ENCODE measurements at regions not wholly inside any gene's neighbourhood (a gene's known extent, or its start where the extent isn't known, plus 50 kb on each side); places are given as distances from the start of the nearest gene placed in this dataset.

DNA sequence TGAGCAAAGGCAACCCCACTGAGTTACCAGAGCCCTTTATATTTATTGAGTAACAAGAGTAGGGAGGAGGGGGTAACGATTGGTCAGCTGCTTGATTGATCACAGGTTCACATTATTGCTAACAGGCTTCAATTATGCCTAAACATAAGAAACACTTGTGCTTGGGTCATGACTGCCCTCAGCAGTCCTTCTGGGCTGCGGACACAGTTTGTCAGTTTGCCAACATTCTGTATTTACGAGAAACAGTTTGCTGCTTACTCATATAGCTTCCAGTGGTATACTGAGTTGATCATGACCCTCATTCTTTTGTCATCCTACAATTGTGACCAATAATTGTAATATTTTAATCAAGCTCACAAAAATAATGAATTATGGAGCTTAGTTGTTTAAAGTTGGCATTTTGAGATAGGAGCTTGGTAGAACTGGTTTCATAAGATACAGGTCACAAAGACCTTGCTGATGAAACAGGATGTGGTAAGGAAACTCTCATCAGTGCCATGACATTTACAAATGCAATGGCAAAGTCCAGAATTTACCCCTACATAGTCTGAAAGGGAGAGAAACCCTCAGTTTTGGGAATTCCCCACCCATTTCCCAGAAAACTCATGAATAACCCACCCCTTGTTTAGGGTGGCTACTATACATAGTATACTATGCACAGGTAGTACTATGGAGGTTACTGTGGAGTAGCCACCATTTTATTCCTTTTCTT lies 1421.0 kb upstream of the FLRT2 start:
- Histone ChIP-seq H3K36me3 (no peaks in the 10 kb centered on the region), H3K4me1 (replicated peaks) (no peaks in the 10 kb centered on the region), H3K9me3 (no peaks in the 10 kb centered on the region), H3K27ac (no peak overlapping the region), H3K27me3 (replicated peaks; ENCODE audit: insufficient read depth) (no peaks in the 10 kb centered on the region), H3K4me3 (no peak overlapping the region)
- TF ChIP-seq POLR2AphosphoS5 (IDR thresholded peaks at IDR 0.05) (no peak), POLR2A (IDR thresholded peaks at IDR 0.05) (no peak)
- TF ChIP-seq, protein P1, sequence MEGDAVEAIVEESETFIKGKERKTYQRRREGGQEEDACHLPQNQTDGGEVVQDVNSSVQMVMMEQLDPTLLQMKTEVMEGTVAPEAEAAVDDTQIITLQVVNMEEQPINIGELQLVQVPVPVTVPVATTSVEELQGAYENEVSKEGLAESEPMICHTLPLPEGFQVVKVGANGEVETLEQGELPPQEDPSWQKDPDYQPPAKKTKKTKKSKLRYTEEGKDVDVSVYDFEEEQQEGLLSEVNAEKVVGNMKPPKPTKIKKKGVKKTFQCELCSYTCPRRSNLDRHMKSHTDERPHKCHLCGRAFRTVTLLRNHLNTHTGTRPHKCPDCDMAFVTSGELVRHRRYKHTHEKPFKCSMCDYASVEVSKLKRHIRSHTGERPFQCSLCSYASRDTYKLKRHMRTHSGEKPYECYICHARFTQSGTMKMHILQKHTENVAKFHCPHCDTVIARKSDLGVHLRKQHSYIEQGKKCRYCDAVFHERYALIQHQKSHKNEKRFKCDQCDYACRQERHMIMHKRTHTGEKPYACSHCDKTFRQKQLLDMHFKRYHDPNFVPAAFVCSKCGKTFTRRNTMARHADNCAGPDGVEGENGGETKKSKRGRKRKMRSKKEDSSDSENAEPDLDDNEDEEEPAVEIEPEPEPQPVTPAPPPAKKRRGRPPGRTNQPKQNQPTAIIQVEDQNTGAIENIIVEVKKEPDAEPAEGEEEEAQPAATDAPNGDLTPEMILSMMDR (IDR thresholded peaks at IDR 0.05), result no peak
- no peak for DNase-seq (ENCODE audit: low spot score)
- 71% methylated on average over 3 of the region's 3 CpGs for WGBS
- intact Hi-C loops (cut with DNase I), result no loop called here

DNA sequence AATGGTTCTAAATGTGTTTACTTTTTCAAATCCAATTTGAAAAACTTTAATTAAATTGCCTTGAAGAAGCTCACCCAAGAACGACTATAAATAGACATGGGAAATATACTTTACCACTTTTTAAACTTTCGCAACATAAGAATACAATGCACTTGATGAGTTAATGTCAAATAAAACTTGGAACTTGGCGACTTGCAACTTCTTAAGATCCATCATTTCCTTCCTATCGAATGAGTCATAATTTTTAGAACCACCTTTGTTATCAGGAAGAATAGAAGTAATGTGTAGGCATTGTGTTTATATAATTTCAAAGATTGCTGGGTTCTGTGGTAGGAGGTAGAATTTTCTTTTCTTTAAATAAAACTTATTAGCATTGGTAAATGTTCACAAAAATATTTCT lies 1417.4 kb upstream of the FLRT2 start:
- no peaks in the 10 kb centered on the region for H3K27me3 ChIP-seq (replicated peaks; ENCODE audit: insufficient read depth)
- no peak for TF ChIP-seq POLR2AphosphoS5 (IDR thresholded peaks at IDR 0.05)
- TF ChIP-seq, protein P1 (IDR thresholded peaks at IDR 0.05), result no peak
- TF ChIP-seq POLR2A (IDR thresholded peaks at IDR 0.05), result no peak
- no peaks in the 10 kb centered on the region for H3K9me3 ChIP-seq
- intact Hi-C loops (cut with DNase I), result no loop called here
- no peak overlapping the region for H3K4me3 ChIP-seq
- H3K36me3 ChIP-seq, result no peaks in the 10 kb centered on the region
- no peak overlapping the region for H3K27ac ChIP-seq
- no peak for DNase-seq (ENCODE audit: low spot score)
- no peaks in the 10 kb centered on the region for H3K4me1 ChIP-seq (replicated peaks)
- 60% methylated on average over 4 of the region's 4 CpGs for WGBS

DNA sequence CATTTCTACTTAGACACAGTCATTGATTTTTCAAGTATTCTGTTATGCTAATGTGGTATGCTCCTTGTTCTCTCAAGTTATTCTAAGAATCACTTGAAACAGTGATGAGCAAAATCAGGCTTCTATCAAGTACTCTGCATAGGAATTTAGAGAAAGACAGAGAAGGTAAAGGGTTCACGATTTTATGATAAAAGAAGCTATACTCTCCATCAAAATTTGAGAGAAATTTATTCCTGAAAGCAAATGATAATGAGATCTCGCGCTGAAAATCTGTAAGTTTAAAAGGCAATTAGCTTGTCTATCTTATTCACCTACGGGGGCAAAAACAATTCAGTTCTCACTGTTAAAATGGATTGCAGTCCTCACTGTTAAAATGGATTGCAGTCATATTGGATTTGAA lies 1404.3 kb upstream of the FLRT2 start:
- Histone ChIP-seq H3K4me3 (no peak overlapping the region), H3K36me3 (no peaks in the 10 kb centered on the region), H3K9me3 (no peaks in the 10 kb centered on the region), H3K4me1 (replicated peaks) (peaks cover 2% of the 10 kb centered on the region), H3K27ac (no peak overlapping the region), H3K27me3 (replicated peaks; ENCODE audit: insufficient read depth) (no peaks in the 10 kb centered on the region)
- DNase-seq (ENCODE audit: low spot score), result no peak
- 87% methylated on average over 4 of the region's 4 CpGs for WGBS
- TF ChIP-seq POLR2A (IDR thresholded peaks at IDR 0.05) (no peak), POLR2AphosphoS5 (IDR thresholded peaks at IDR 0.05) (no peak)
- TF ChIP-seq, protein P1 (IDR thresholded peaks at IDR 0.05), result no peak
- intact Hi-C loops (cut with DNase I), result no loop called here

DNA sequence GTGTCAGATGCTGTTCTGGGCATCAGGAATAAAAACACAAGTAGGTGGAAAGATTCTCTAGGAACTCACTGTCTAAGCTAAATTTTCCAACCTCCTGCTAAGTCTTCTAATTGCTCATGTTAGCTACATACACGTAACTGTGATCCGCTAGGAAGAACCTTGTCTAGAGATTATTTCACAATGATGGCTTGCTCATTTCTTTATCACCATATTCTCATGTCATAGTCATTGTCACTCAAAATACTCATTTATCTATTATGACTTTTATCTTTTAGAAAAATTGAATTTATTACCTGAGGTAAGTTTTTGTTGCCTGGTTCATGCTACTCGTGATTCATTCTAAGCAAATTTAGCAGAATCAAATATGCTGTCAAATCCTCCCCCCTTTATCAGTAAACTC lies 1402.4 kb upstream of the FLRT2 start:
- Histone ChIP-seq H3K9me3 (no peaks in the 10 kb centered on the region), H3K4me3 (no peak overlapping the region), H3K4me1 (replicated peaks) (peaks cover 2% of the 10 kb centered on the region), H3K36me3 (no peaks in the 10 kb centered on the region), H3K27me3 (replicated peaks; ENCODE audit: insufficient read depth) (no peaks in the 10 kb centered on the region), H3K27ac (no peak overlapping the region)
- TF ChIP-seq, protein P1 (IDR thresholded peaks at IDR 0.05), result no peak
- TF ChIP-seq POLR2AphosphoS5 (IDR thresholded peaks at IDR 0.05) (no peak), POLR2A (IDR thresholded peaks at IDR 0.05) (no peak)
- 81% methylated on average over 3 of the region's 3 CpGs for WGBS
- intact Hi-C loops (cut with DNase I), result no loop called here
- DNase-seq (ENCODE audit: low spot score), result no peak

DNA sequence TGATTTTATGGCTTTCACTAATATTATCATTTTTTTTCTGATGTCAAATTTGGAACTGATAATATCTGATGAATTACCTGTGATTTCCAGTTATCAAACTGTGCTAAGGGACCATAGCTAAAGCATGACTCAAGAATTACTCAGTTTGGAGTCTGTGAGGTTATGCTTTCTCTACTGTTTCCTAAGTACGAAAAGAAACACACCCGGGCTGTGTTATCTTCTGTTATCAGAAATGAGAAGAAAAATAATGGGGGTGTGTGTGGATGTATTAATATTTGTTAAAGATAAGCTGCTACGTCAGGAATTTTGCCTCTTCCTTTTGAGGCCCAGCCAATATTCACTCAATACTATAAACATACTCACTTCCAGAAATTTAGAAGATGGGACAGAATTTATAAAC lies 1401.9 kb upstream of the FLRT2 start:
- DNase-seq (ENCODE audit: low spot score), result no peak
- H3K4me3 ChIP-seq, result no peak overlapping the region
- H3K9me3 ChIP-seq, result no peaks in the 10 kb centered on the region
- H3K27me3 ChIP-seq (replicated peaks; ENCODE audit: insufficient read depth), result no peaks in the 10 kb centered on the region
- TF ChIP-seq POLR2AphosphoS5 (IDR thresholded peaks at IDR 0.05) (no peak), POLR2A (IDR thresholded peaks at IDR 0.05) (no peak)
- TF ChIP-seq, protein P1 (IDR thresholded peaks at IDR 0.05), result no peak
- H3K36me3 ChIP-seq, result no peaks in the 10 kb centered on the region
- no peak overlapping the region for H3K27ac ChIP-seq
- peaks cover 2% of the 10 kb centered on the region for H3K4me1 ChIP-seq (replicated peaks)
- WGBS, result 52% methylated on average over 3 of the region's 3 CpGs
- intact Hi-C loops (cut with DNase I), result no loop called here

Data from prostate gland (tissue), 2 donors.